ENCODE measurements at regions not wholly inside any gene's neighbourhood (a gene's known extent, or its start where the extent isn't known, plus 50 kb on each side); places are given as distances from the start of the nearest gene placed in this dataset.

DNA sequence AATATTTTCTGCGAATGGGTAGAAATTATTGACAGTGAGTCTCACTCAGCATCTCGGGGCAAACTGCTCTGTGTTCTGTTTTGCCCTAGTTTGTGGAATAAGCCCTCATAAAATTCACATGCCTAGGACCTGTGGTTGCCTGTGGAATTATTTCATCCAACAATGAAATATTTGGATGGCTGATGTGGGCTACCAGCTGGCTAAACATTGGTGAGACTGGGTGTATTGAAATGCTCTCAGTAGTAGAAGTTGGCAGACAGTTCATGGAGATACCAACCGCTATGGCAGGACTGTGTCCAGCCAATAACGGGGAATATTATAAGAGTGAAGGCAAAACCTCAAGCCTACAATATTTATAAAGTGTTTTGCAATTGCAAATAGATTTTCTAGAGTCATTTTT, 344.1 kb upstream of the RPS23 start:
- WGBS, 5 donors: 87 to 96% (median 92%) methylated on average over 4 of the region's 4 CpGs
- intact Hi-C loops (cut with DNase I; ENCODE audit: low total_unique reads): no loop called here
- H3K27ac ChIP-seq: no peak overlapping the region
- no peaks in the 10 kb centered on the region for H3K36me3 ChIP-seq
- DNase-seq: no peak
- no peaks in the 10 kb centered on the region for H3K27me3 ChIP-seq (replicated peaks in 1 of 7)
- H3K4me1 ChIP-seq: no peaks in the 10 kb centered on the region
- H3K9me3 ChIP-seq: peaks cover 0 to 6% (median 0%) of the 10 kb centered on the region in 8 donors
- H3K4me3 ChIP-seq: no peak overlapping the region
- TF ChIP-seq POLR2A (IDR thresholded peaks at IDR 0.05) (no peak), POLR2AphosphoS5 (IDR thresholded peaks at IDR 0.05) (no peak)
- TF ChIP-seq, protein P1, sequence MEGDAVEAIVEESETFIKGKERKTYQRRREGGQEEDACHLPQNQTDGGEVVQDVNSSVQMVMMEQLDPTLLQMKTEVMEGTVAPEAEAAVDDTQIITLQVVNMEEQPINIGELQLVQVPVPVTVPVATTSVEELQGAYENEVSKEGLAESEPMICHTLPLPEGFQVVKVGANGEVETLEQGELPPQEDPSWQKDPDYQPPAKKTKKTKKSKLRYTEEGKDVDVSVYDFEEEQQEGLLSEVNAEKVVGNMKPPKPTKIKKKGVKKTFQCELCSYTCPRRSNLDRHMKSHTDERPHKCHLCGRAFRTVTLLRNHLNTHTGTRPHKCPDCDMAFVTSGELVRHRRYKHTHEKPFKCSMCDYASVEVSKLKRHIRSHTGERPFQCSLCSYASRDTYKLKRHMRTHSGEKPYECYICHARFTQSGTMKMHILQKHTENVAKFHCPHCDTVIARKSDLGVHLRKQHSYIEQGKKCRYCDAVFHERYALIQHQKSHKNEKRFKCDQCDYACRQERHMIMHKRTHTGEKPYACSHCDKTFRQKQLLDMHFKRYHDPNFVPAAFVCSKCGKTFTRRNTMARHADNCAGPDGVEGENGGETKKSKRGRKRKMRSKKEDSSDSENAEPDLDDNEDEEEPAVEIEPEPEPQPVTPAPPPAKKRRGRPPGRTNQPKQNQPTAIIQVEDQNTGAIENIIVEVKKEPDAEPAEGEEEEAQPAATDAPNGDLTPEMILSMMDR (IDR thresholded peaks at IDR 0.05 in 8 of 11, conservative IDR thresholded peaks at IDR 0.05 in 3 of 11): no peak

DNA sequence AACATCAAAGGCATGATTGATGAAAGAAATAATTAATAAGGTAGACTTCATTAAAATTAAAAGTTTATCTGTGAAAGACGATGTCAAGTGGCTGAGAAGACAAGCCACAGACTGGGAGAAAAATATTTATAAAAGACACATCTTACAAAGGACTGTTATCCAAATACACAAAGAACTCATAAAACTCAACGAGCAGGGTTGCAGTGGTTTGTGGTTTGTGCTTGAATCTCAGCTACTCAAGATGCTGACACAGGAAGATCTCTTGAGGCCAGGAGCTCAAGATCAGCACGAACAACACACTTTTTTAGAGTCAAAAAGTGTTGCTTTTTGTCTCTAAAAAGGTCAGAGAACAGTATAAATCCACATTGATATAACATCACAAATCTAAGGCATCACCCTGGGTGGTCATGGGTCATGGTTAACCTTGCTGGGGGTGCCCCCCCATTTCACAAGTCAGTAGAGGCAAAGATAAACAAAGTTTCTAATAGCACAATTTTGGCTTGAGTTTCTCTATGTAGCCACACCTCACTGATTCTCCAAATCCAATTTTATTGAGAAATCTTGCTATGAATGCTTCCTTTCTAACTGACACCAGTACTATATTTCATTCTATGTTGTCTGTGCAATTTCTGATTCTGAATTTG, 342.9 kb upstream of the RPS23 start:
- TF ChIP-seq POLR2A (IDR thresholded peaks at IDR 0.05) (no peak), POLR2AphosphoS5 (IDR thresholded peaks at IDR 0.05) (no peak)
- TF ChIP-seq, protein P1 (IDR thresholded peaks at IDR 0.05 in 8 of 11, conservative IDR thresholded peaks at IDR 0.05 in 3 of 11): no peak
- intact Hi-C loops (cut with DNase I; ENCODE audit: low total_unique reads): no loop called here
- Histone ChIP-seq H3K27me3 (replicated peaks in 1 of 7) (no peaks in the 10 kb centered on the region), H3K4me3 (no peak overlapping the region), H3K36me3 (no peaks in the 10 kb centered on the region), H3K9me3 (peaks cover 0 to 6% (median 0%) of the 10 kb centered on the region in 8 donors), H3K4me1 (no peaks in the 10 kb centered on the region), H3K27ac (no peak overlapping the region)
- WGBS, 5 donors: 32 to 39% (median 33%) methylated on average over 3 of the region's 3 CpGs
- no peak for DNase-seq

DNA sequence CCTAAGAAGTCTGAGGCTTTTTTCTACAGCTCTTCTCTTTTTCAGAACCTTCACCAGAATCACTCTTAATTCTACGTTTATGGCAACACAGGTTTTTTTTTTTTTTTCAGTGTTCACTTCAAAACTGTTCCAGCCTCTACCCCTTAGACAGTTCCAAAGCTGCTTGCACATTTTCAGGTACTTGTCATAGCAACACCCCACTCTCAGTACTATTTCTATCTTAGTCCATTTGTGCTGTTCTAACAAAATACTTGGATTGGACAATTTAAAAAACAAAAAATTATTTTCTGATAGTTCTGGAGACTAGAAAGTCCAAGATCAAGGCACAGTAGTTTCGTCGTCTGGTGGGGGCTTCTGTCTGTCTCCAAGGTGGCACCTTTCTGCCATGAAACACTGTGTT, 340.9 kb upstream of the RPS23 start:
- H3K4me3 ChIP-seq: no peak overlapping the region
- no peak overlapping the region for H3K27ac ChIP-seq
- 75 to 93% (median 89%) methylated on average over 3 of the region's 3 CpGs for WGBS, 5 donors

DNA sequence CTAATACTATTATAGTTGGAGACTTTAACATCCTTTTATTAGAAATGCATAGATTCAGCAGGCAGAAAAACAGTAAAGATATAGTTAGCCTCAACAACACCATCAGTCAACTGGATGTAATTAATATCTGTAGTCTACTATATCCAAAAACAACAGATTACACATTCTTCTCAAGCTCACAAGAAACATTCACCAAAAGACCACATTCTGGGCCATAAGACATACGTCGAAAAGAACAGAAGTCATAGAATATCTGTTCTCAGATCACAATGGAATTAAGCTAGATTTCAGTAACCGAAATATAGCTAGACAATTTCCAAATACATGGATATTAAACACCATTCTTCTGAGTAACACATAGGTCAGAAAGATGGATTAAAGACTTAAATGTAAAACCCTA, 336.6 kb upstream of the RPS23 start:
- WGBS, 5 donors: 72 to 95% (median 77%) methylated on average over 3 of the region's 3 CpGs
- Histone ChIP-seq H3K27ac (no peak overlapping the region), H3K36me3 (no peaks in the 10 kb centered on the region), H3K27me3 (replicated peaks in 1 of 7) (no peaks in the 10 kb centered on the region), H3K4me3 (no peak overlapping the region), H3K4me1 (no peaks in the 10 kb centered on the region), H3K9me3 (peaks cover 0 to 6% (median 0%) of the 10 kb centered on the region in 8 donors)
- intact Hi-C loops (cut with DNase I; ENCODE audit: low total_unique reads): no loop called here
- no peak for DNase-seq
- TF ChIP-seq, protein P1 (IDR thresholded peaks at IDR 0.05 in 8 of 11, conservative IDR thresholded peaks at IDR 0.05 in 3 of 11): no peak
- no peak for TF ChIP-seq POLR2A (IDR thresholded peaks at IDR 0.05)
- no peak for TF ChIP-seq POLR2AphosphoS5 (IDR thresholded peaks at IDR 0.05)

More for the DNA sequence above, 340.9 kb upstream of the RPS23 start:
- Histone ChIP-seq H3K36me3 (no peaks in the 10 kb centered on the region), H3K9me3 (peaks cover 0 to 6% (median 0%) of the 10 kb centered on the region in 8 donors), H3K27me3 (replicated peaks in 1 of 7) (no peaks in the 10 kb centered on the region), H3K4me1 (no peaks in the 10 kb centered on the region)
- TF ChIP-seq POLR2A (IDR thresholded peaks at IDR 0.05) (no peak), POLR2AphosphoS5 (IDR thresholded peaks at IDR 0.05) (no peak)
- TF ChIP-seq, protein P1 (IDR thresholded peaks at IDR 0.05 in 8 of 11, conservative IDR thresholded peaks at IDR 0.05 in 3 of 11): no peak
- intact Hi-C loops (cut with DNase I; ENCODE audit: low total_unique reads): no loop called here
- no peak for DNase-seq
